GDM1 (cell line): ENCODE measurements at regions not wholly inside any gene's neighbourhood (a gene's known extent, or its start where the extent isn't known, plus 50 kb on each side); places are given as distances from the start of the nearest gene placed in this dataset.

Experiments used
- DNase-seq: peaks from one replicate; lab custom pipeline; 2025; lab: John Stamatoyannopoulos, UW

- no peak for DNase-seq
These were observed 116.6 kb upstream of the C14orf180 start for GRCh38 chr14:104462651-104463630.

GRCh38 chr14:104464907-104465306 is 114.7 kb upstream of the C14orf180 start:
- DNase-seq = no peak

- DNase-seq = no peak
These were observed 113.8 kb upstream of the C14orf180 start for GRCh38 chr14:104465482-104466390.

DNA sequence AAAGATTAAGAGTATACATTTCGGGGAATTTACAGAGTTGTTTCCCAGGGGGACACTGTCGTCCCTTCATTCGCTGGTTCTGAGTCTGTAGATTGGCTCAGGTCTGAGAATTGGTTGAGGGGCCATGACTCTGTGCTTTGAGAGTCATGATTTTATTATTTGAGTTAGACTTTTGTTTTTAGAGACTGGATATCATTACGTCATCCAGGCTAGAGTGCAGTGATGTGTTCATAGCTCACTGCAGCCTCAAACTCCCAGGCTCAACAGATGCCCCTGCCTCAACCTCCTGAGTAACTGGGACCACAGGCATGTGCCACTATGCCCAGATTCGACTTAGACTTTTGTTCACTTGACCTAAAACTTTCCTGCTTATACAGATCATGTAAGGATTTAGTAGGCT is 112.3 kb upstream of the C14orf180 start:
- no peak for DNase-seq

- no peak for DNase-seq
These were observed 111.9 kb upstream of the C14orf180 start for GRCh38 chr14:104467641-104468040.

DNA sequence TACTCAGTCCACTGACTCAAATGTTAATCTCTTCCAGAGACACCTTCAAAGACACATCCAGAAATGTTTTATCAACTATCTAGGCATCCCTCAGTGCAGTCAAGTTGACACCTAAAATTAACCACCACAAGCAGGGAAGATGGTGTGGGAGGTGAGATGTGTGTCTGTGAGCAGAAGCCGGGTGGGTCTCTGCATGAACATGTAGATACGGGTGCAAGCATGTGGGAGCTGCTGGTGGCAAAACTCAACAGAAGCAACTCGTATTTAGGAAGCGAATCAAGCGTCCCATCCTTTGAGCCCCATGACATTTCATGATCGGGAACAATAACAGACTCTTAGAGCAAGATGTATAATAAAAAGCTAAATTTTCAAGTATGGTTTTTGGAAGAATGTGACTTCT is 110.0 kb upstream of the C14orf180 start:
- DNase-seq = no peak

- DNase-seq = no peak
These were observed 109.0 kb upstream of the C14orf180 start for GRCh38 chr14:104470588-104470987.

GRCh38 chr14:104471114-104471513 is 108.5 kb upstream of the C14orf180 start:
- no peak for DNase-seq

- no peak for DNase-seq
These were observed 107.5 kb upstream of the C14orf180 start for GRCh38 chr14:104472073-104472472.

- DNase-seq = no peak
These were observed 106.9 kb upstream of the C14orf180 start for GRCh38 chr14:104472536-104473243.

- DNase-seq = no peak
These were observed 106.4 kb upstream of the C14orf180 start for GRCh38 chr14:104473244-104473565.

DNA sequence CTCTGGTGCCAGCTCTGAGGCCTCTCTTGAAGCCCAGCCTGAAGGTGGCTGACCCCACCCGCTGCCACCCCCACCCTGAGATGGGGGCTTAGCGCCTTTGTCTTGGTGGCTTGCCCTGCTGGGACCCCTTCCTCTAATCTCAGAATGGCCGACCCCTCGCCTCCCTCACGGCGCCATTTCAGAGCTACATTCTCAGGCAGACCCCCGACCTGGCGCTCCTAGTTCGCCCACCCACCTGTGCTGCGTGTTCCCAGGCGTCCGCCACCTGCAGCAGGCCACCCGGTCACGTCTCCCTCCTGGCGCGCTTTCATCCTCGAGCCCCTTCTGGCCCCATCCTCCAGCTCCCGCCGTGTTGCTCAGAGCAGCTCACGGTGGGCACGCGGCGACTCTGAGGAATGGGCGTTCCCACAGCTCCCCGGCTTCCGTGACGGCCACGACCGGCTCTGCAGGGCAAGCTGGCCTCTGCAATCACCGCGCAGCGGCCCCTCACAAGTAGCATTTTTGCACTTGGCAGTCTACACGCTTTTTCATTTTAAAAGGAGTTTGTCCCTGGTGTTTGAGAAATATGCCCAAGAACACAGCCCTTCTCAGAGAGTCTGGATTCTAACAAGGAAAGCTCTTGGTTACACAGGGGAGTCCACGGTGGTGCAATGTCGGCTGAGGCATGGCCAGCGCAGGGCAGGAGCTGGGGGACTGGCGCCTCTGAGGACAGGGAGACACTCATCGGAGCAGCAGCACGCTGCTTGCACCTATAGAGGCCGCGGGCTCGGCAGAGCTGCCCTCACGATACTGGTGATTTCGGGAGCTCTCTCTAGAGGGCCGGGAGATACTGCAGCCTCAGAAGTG is 105.7 kb upstream of the C14orf180 start:
- DNase-seq = no peak

DNA sequence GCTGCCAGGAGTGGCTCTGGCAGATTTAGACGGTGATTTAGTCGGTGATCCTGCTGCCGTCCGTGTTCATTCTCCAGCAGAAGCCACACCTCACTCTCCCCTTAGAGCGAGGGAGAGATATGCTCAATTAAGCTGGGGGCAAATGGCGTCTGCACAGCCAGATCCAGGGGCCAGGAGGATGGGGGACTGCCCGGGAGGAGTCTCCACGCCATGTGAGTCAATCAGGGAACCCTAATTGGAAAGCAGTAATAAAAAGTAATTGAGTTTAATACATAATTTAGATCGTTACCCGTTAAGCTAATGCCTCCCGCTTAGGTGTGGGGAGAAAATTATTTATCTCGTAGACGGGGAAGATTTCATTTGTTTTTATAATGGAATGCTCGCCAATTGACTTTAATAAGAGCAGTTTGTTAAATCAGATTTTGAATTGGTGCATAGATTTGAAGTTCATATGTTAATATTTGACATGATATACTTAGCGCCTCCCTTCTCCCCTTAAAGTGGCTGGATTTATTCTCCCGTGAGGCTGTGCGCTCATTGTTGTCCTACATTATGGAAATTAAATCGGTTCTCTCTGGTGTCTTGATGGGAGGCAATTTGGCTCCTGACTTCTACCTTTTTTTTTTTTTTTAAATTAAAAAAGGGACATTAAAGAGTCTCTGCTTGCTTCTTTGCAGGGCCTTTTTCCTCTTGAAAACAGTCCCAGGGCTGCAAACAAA is 104.9 kb upstream of the C14orf180 start:
- DNase-seq = no peak

GRCh38 chr14:104475256-104475655 is 104.3 kb upstream of the C14orf180 start:
- DNase-seq = no peak

GRCh38 chr14:104475802-104476201 is 103.8 kb upstream of the C14orf180 start:
- no peak for DNase-seq

GRCh38 chr14:104476437-104476836 is 103.1 kb upstream of the C14orf180 start:
- DNase-seq = no peak

- no peak for DNase-seq
These were observed 102.4 kb upstream of the C14orf180 start for GRCh38 chr14:104477117-104477623.

- no peak for DNase-seq
These were observed 101.7 kb upstream of the C14orf180 start for GRCh38 chr14:104477666-104478380.

DNA sequence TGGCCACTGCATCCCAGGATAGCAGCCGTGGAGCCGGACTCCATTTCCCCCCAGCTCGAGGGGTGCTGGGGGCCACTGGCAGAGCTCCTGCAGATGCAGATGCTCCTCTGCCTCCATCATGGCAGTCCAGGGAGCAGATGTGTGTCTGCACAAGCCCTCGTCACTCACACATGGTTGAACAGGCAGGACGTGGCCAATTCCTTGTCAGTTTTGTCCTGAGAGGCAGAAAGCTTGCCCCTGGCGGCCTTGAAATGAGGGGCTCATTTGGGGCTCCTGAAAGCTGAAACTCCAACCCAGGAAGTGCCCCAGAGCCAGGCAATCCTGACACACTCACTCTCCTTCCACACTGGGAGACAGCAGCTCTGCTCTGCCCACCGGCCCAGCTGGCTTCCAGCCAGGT is 100.9 kb upstream of the C14orf180 start:
- no peak for DNase-seq

GRCh38 chr14:104479901-104480300 is 99.7 kb upstream of the C14orf180 start:
- DNase-seq = no peak
